H9 (cell line): ENCODE measurements at regions not wholly inside any gene's neighbourhood (a gene's known extent, or its start where the extent isn't known, plus 50 kb on each side); places are given as distances from the start of the nearest gene placed in this dataset.

Experiments
- DNase-seq: peaks from one replicate; pipeline ENCODE4 v3.0.0-alpha.2; 2017
- H2AFZ ChIP-seq: one replicate; pipeline ENCODE4 v1.6.1; 2013; ENCODE audit warnings: mild to moderate bottlenecking, low read length, control low read depth, moderate library complexity
- H2AK5ac ChIP-seq: 2 replicates; pipeline ENCODE4 v1.6.1; 2013; ENCODE audit warnings: low read length, control low read depth, mixed read lengths; ENCODE audit not compliant: insufficient read length
- H2BK120ac ChIP-seq: one replicate; pipeline ENCODE4 v1.6.1; 2013; ENCODE audit warnings: low read depth, mild to moderate bottlenecking, low read length, control low read depth, inconsistent platforms; ENCODE audit not compliant: poor library complexity, severe bottlenecking
- H2BK12ac ChIP-seq: 2 replicates; pipeline ENCODE4 v1.6.1; 2013; ENCODE audit warnings: low read length, control low read depth, mixed read lengths, low read depth; ENCODE audit not compliant: insufficient read length
- H2BK15ac ChIP-seq: 2 replicates; pipeline ENCODE4 v1.6.1; 2013; ENCODE audit warnings: low read depth, low read length, control low read depth
- H2BK20ac ChIP-seq: one replicate; pipeline ENCODE4 v1.6.1; 2013; ENCODE audit warnings: low read depth, mild to moderate bottlenecking, low read length, control low read depth, inconsistent platforms; ENCODE audit not compliant: poor library complexity, severe bottlenecking
- H2BK5ac ChIP-seq: 2 replicates; pipeline ENCODE4 v1.6.1; 2013; ENCODE audit warnings: low read length, control low read depth, mixed read lengths; ENCODE audit not compliant: insufficient read length
- H3K14ac ChIP-seq: 2 replicates; pipeline ENCODE4 v1.6.1; 2013; ENCODE audit warnings: low read length, control low read depth; ENCODE audit not compliant: insufficient read depth
- H3K18ac ChIP-seq: 2 replicates; pipeline ENCODE4 v1.6.1; 2013; ENCODE audit warnings: low read depth, mild to moderate bottlenecking, mixed read lengths, low read length, control low read depth; ENCODE audit not compliant: insufficient read length
- H3K23ac ChIP-seq: 2 replicates; pipeline ENCODE4 v1.6.1; 2013; ENCODE audit warnings: low read length, control low read depth, mixed read lengths, low read depth; ENCODE audit not compliant: insufficient read length
- H3K23me2 ChIP-seq: 2 replicates; pipeline ENCODE4 v1.6.1; 2013; ENCODE audit warnings: low read depth, mild to moderate bottlenecking, mixed read lengths, low read length, control low read depth; ENCODE audit not compliant: insufficient read length, poor library complexity, severe bottlenecking
- H3K27ac ChIP-seq: 2 replicates; pipeline ENCODE4 v1.5.1; 2013; ENCODE audit warnings: low read length, control low read depth, mixed read lengths, low read depth; ENCODE audit not compliant: insufficient read length
- H3K27me3 ChIP-seq: 2 replicates; pipeline ENCODE4 v1.6.1; 2013; ENCODE audit warnings: low read length, control low read depth, inconsistent platforms; ENCODE audit not compliant: insufficient read depth
- H3K4ac ChIP-seq: 2 replicates; pipeline ENCODE4 v1.6.1; 2013; ENCODE audit warnings: low read depth, mild to moderate bottlenecking, control low read depth, inconsistent platforms, low read length, moderate library complexity
- H3K4me1 ChIP-seq: 2 replicates; pipeline ENCODE4 v1.6.1; 2013; ENCODE audit warnings: low read length, control low read depth, inconsistent platforms; ENCODE audit not compliant: insufficient read depth
- H3K4me2 ChIP-seq: 2 replicates; pipeline ENCODE4 v1.6.1; 2013; ENCODE audit warnings: low read length, control low read depth, mixed read lengths; ENCODE audit not compliant: insufficient read length, insufficient read depth
- H3K56ac ChIP-seq: 2 replicates; pipeline ENCODE4 v1.6.1; 2013; ENCODE audit warnings: low read depth, mild to moderate bottlenecking, mixed read lengths, low read length, control low read depth; ENCODE audit not compliant: insufficient read length
- H3K79me1 ChIP-seq: 2 replicates; pipeline ENCODE4 v1.6.1; 2013; ENCODE audit warnings: low read depth, mild to moderate bottlenecking, moderate library complexity, low read length, control low read depth, inconsistent platforms; ENCODE audit not compliant: insufficient read depth, poor library complexity, severe bottlenecking
- H3K79me2 ChIP-seq: 2 replicates; pipeline ENCODE4 v1.6.1; 2013; ENCODE audit warnings: low read length, control low read depth, inconsistent platforms; ENCODE audit not compliant: insufficient read depth
- H3K9ac ChIP-seq: 2 replicates; pipeline ENCODE4 v1.6.1; 2013; ENCODE audit warnings: low read length, control low read depth, mixed read lengths; ENCODE audit not compliant: insufficient read length; ENCODE audit errors: extremely low read depth
- H3K9me3 ChIP-seq: one replicate; pipeline ENCODE4 v1.6.1; 2013; ENCODE audit warnings: low read depth, low read length, inconsistent platforms; ENCODE audit not compliant: control insufficient read depth
- H3T11ph ChIP-seq: one replicate; pipeline ENCODE4 v1.6.1; 2013; ENCODE audit warnings: mild to moderate bottlenecking, low read length, control low read depth, inconsistent platforms
- H4K20me1 ChIP-seq: one replicate; pipeline ENCODE4 v1.6.1; 2013; ENCODE audit not compliant: control insufficient read depth, insufficient read length, insufficient read depth
- H4K5ac ChIP-seq: 2 replicates; pipeline ENCODE4 v1.6.1; 2013; ENCODE audit warnings: low read depth, mild to moderate bottlenecking, mixed read lengths, low read length, control low read depth; ENCODE audit not compliant: insufficient read length
- H4K8ac ChIP-seq: replicated peaks from 2 replicates; pipeline ENCODE4 v1.6.1; 2013; ENCODE audit warnings: low read length, control low read depth, mixed read lengths, low read depth; ENCODE audit not compliant: insufficient read length
- H4K91ac ChIP-seq: 2 replicates; pipeline ENCODE4 v1.6.1; 2013; ENCODE audit warnings: low read depth, mild to moderate bottlenecking, moderate library complexity, mixed read lengths, low read length, control low read depth; ENCODE audit not compliant: insufficient read length
- H3K27ac Mint-ChIP-seq, 3 experiments: 2 replicates in 2 of 3; 3 replicates in 1 of 3; pipeline ENCODE4 v1.8.0; 2020 to 2021; ENCODE audit warnings: mixed read lengths in 3 of 3, mild to moderate bottlenecking in 1 of 3, moderate library complexity in 1 of 3
- H3K27me3 Mint-ChIP-seq: 2 replicates; pipeline ENCODE4 v1.8.0; 2021; ENCODE audit warnings: low read depth, mild to moderate bottlenecking, moderate library complexity, mixed read lengths
- H3K36me3 Mint-ChIP-seq, 3 experiments: 2 replicates in 2 of 3; 3 replicates in 1 of 3; pipeline ENCODE4 v1.8.0; 2020 to 2021; ENCODE audit warnings: low read depth in 3 of 3, mixed read lengths in 3 of 3; ENCODE audit not compliant: insufficient read depth in 1 of 3
- H3K4me1 Mint-ChIP-seq, 2 experiments: 2 replicates each; pipeline ENCODE4 v1.8.0; 2020; ENCODE audit warnings: mixed read lengths in 2 of 2
- H3K4me3 Mint-ChIP-seq, 2 experiments: 2 replicates in 1 of 2; 3 replicates in 1 of 2; pipeline ENCODE4 v1.8.0; 2020 to 2021; ENCODE audit warnings: mild to moderate bottlenecking in 2 of 2, mixed read lengths in 2 of 2, moderate library complexity in 1 of 2
- H3K9me3 Mint-ChIP-seq, 2 experiments: 2 replicates in 1 of 2; 3 replicates in 1 of 2; pipeline ENCODE4 v1.8.0; 2020; ENCODE audit warnings: mild to moderate bottlenecking in 2 of 2, mixed read lengths in 2 of 2, moderate library complexity in 1 of 2
- CTCF ChIP-seq: fragments of 200-600 bp; sonication (generic); conservative IDR thresholded peaks from 3 replicates; pipeline ENCODE4 v1.8.0; 2021; ENCODE audit warnings: antibody characterized with exemption, mild to moderate bottlenecking
- WGBS: extraction: QIAGEN DNeasy Blood & Tissue Kit; methylation state at CpG from one replicate; pipeline ENCODE4 v1.1.7; 2013; ENCODE audit warnings: missing lambda C conversion rate, low lambda C conversion rate, mixed read lengths; ENCODE audit not compliant: insufficient read length; ENCODE audit errors: extremely low coverage; 5-methylcytosine and 5-hydroxymethylcytosine counted together

GRCh38 chr5:71880536-71880935 lies 161.5 kb downstream of the CARTPT start:
- Histone ChIP-seq H2AFZ (no peak overlapping the region), H3K14ac (no peak overlapping the region)
- no peaks in the 10 kb centered on the region for H3K36me3 Mint-ChIP-seq

More at GRCh38 chr5:71880536-71880935, 161.5 kb downstream of the CARTPT start:
- Histone ChIP-seq H4K91ac (no peak overlapping the region), H3K9me3 (no peaks in the 10 kb centered on the region), H2AK5ac (no peak overlapping the region), H3K79me1 (no peaks in the 10 kb centered on the region), H3K4ac (no peak overlapping the region), H2BK12ac (no peak overlapping the region), H3K79me2 (no peaks in the 10 kb centered on the region), H3K27me3 (no peaks in the 10 kb centered on the region), H3K18ac (no peak overlapping the region), H4K5ac (no peak overlapping the region), H2BK5ac (no peak overlapping the region), H3K27ac (no peak overlapping the region), H4K8ac (no peak overlapping the region), H2BK20ac (no peak overlapping the region), H2BK15ac (no peak overlapping the region), H3K4me1 (no peaks in the 10 kb centered on the region), H3K23me2 (no peaks in the 10 kb centered on the region), H3K56ac (no peak overlapping the region), H4K20me1 (no peaks in the 10 kb centered on the region), H3T11ph (no peak overlapping the region), H2BK120ac (no peak overlapping the region), H3K4me2 (no peak overlapping the region), H3K9ac (no peak overlapping the region), H3K23ac (no peak overlapping the region)
- no peak overlapping the region for H3K27ac Mint-ChIP-seq
- H3K27me3 Mint-ChIP-seq, result peaks cover 5% of the 10 kb centered on the region
- no peak for TF ChIP-seq CTCF
- DNase-seq, result no peak
- WGBS, result no CpG with 5 or more reads among the region's 5 CpGs
- H3K4me3 Mint-ChIP-seq, result no peak overlapping the region
- H3K4me1 Mint-ChIP-seq, result peaks cover 0 to 3% of the 10 kb centered on the region in 2 experiments; a peak in 1 of 4 replicates
- H3K9me3 Mint-ChIP-seq, result no peaks in the 10 kb centered on the region
